ENCODE measurements at regions not wholly inside any gene's neighbourhood (a gene's known extent, or its start where the extent isn't known, plus 50 kb on each side); places are given as distances from the start of the nearest gene placed in this dataset.

- H4K20me1 ChIP-seq (ENCODE audit: control insufficient read depth, insufficient read depth): no peaks in the 10 kb centered on the region
- TF ChIP-seq PML (IDR thresholded peaks at IDR 0.05; ENCODE audit: low read length): no peak
- no peak for TF ChIP-seq ATF2 (IDR thresholded peaks at IDR 0.05; ENCODE audit: low read length)
- no peak for TF ChIP-seq RAD21 (IDR thresholded peaks at IDR 0.05; ENCODE audit: insufficient read depth, low read depth, low read length)
- no peak for TF ChIP-seq LARP7 (IDR thresholded peaks at IDR 0.05)
- no peak for TF ChIP-seq TCF3 (IDR thresholded peaks at IDR 0.05; ENCODE audit: borderline replicate concordance, insufficient read depth, low read depth, low read length)
- no peak for TF ChIP-seq GATAD2B (conservative IDR thresholded peaks at IDR 0.05; ENCODE audit: low read depth)
- no peak for TF ChIP-seq FOXK2 (IDR thresholded peaks at IDR 0.05)
- no peak for TF ChIP-seq JUNB (IDR thresholded peaks at IDR 0.05)
- TF ChIP-seq IKZF2 (IDR thresholded peaks at IDR 0.05): no peak
- TF ChIP-seq SUZ12 (IDR thresholded peaks at IDR 0.05; ENCODE audit: unreplicated experiment): no peak
- no peak for TF ChIP-seq BCL3 (IDR thresholded peaks at IDR 0.05; ENCODE audit: borderline replicate concordance, insufficient read depth, low read depth, low read length, poor library complexity, severe bottlenecking)
- TF ChIP-seq IKZF1 (conservative IDR thresholded peaks at IDR 0.05): no peak
- TF ChIP-seq IRF4 (IDR thresholded peaks at IDR 0.05; ENCODE audit: low read depth, low read length): no peak
- TF ChIP-seq TCF12 (IDR thresholded peaks at IDR 0.05; ENCODE audit: low read depth, low read length): no peak
- TF ChIP-seq ZBTB33 (IDR thresholded peaks at IDR 0.05): no peak
- TF ChIP-seq BCLAF1 (IDR thresholded peaks at IDR 0.05): no peak
- TF ChIP-seq RELB (IDR thresholded peaks at IDR 0.05; ENCODE audit: low read depth): no peak
- TF ChIP-seq SRF (IDR thresholded peaks at IDR 0.05; ENCODE audit: low read depth in 2 of 2, low read length in 2 of 2): no peak
Measured at GRCh38 chr5:96087939-96088338, 126.3 kb upstream of the ELL2 start.

More at GRCh38 chr5:96087939-96088338, 126.3 kb upstream of the ELL2 start:
- ChIA-PET RAD21 (ENCODE audit: unreplicated experiment) (no interaction called here), SMC1A (ENCODE audit: uncharacterized antibody, unreplicated experiment) (no interaction called here), POLR2A (no interaction called here), CTCF (no interaction called here)
- no peak overlapping the region for H3K4me2 ChIP-seq (ENCODE audit: control insufficient read depth, insufficient read depth)
- WGBS (ENCODE audit: insufficient coverage, insufficient replicate concordance, low lambda C conversion rate, missing lambda C conversion rate): 94% methylated on average over 3 of the region's 3 CpGs
- no peaks in the 10 kb centered on the region for H3K79me2 ChIP-seq (ENCODE audit: control insufficient read depth, insufficient read depth, low read length)
- no peaks in the 10 kb centered on the region for H3K9me3 ChIP-seq (replicated peaks; ENCODE audit: control insufficient read depth, insufficient read depth, low read length)
- no peak for ATAC-seq
- no peak overlapping the region for H3K9ac ChIP-seq (ENCODE audit: control insufficient read depth, insufficient read depth, low read length)
- H3K4me1 ChIP-seq (ENCODE audit: control insufficient read depth, insufficient read depth, low read length): no peaks in the 10 kb centered on the region
- H2AFZ ChIP-seq (ENCODE audit: control insufficient read depth, low read depth, low read length): no peak overlapping the region
- DNase-seq (ENCODE audit: low read depth, low spot score): no peak
- H3K36me3 ChIP-seq (ENCODE audit: control insufficient read depth in 2 of 2, insufficient read depth in 2 of 2, low read length in 1 of 2): no peaks in the 10 kb centered on the region
- no peaks in the 10 kb centered on the region for H3K27me3 ChIP-seq (replicated peaks in 1 of 2; ENCODE audit: control insufficient read depth in 2 of 2, insufficient read depth in 2 of 2, low read length in 1 of 2)
- no TSS peak for BruUV-seq (replicated peaks)
- H3K4me3 ChIP-seq: no peak overlapping the region
- FAIRE-seq: no peak
- in situ Hi-C loops (cut with MboI): no loop called here
- intact Hi-C loops (cut with micrococcal nuclease; ENCODE audit: unreplicated experiment): no loop called here
- H3K27ac ChIP-seq (ENCODE audit: control insufficient read depth, insufficient read depth): no peak overlapping the region
